OCI-M1 (cell line): ENCODE measurements at regions not wholly inside any gene's neighbourhood (a gene's known extent, or its start where the extent isn't known, plus 50 kb on each side); places are given as distances from the start of the nearest gene placed in this dataset.
A peak's percentile ranks its signal among the peaks of the same experiment; 100 is the strongest.
"Not testable (repeated sequence)": the region's sequence is repeated elsewhere in the genome, so short reads cannot be mapped to it uniquely, and the experiment has no call there.

Experiments
- DNase-seq: peaks from one replicate; lab custom pipeline; 2025; lab: John Stamatoyannopoulos, UW

- DNase-seq: no peak
Measured at GRCh38 chr4:128649161-128649560, 160.3 kb upstream of the JADE1 start.

GRCh38 chr4:128648021-128648420, 161.5 kb upstream of the JADE1 start:
- DNase-seq: no peak

- not testable (repeated sequence) for DNase-seq
Measured at GRCh38 chr4:128646893-128647292, 162.6 kb upstream of the JADE1 start.

- DNase-seq: peak; percentile 58
Measured at GRCh38 chr4:128644693-128645654, 164.5 kb upstream of the JADE1 start.

GRCh38 chr4:128644107-128644506, 165.4 kb upstream of the JADE1 start:
- DNase-seq: not testable (repeated sequence)

DNA sequence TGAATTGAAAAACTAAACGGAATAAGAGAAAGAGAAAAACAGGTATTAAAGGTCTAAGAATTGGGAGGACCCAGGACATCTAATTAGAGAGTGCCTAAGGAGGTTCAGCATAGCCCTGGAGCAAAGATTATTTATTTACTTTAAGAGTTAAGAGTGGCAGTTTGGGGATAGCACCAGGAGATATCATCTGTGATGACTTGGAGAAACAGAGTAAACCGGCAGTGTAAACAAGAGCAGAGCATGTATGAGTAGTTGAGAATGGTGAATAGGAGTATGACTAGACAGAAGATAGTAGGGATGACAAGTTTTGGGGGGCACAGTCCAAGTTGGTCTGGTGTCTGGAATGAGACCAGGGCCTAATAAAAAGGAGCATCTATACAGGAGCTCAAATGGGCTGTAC, 167.9 kb upstream of the JADE1 start:
- not testable (repeated sequence) for DNase-seq

- no peak for DNase-seq
Measured at GRCh38 chr4:128639541-128640270, 169.8 kb upstream of the JADE1 start.

DNA sequence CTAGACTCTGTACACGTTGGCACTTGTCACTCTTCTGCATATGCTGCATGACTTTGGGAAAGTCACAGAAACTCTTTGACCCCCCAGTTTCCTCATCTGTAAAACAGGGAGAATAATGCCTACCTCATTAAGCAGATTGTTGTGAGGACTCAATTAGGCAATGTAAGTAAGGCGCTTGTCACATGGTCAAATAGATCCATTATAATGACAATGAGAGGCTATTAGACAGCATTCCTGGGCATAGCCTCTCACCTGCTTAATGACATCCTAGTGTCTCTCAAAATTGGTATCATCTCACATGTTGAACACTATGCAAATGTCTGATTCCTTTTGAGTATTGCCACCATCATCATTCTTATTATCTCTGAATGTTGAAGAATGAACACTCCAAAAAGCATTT, 172.6 kb upstream of the JADE1 start:
- DNase-seq: no peak

DNA sequence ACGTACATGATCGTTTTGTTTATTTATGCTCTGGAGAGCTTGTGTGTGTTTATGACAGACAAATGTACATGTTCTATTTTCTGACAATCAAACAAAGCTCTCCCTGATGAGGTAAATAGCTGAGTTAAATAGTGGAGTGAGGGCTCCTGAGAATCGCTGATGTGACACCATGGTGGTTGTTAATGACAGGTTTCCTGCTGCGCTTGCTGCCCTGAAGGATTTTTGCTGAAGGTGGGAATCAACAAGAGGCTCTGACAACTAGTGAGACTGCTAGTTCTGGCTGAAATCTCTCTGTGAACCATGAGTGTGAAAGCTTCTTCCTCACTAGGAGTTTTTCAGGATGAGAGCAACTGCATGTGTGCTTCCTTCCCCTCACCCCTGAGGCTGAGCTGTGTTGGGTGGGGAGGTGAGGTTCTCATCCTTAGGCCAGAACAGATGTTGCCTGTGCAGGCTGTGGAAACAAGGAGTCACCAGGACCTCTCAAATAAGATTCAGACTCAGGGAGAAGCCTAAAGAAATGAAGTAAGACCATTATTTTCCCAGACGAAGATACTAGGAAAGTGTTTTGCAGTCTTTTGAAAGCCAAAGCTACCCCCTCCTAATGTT, 173.4 kb upstream of the JADE1 start:
- no peak for DNase-seq

GRCh38 chr4:128635141-128635954, 174.2 kb upstream of the JADE1 start:
- peak; percentile 17 for DNase-seq

- peak; percentile 21 for DNase-seq
Measured at GRCh38 chr4:128633067-128633466, 176.4 kb upstream of the JADE1 start.

- no peak for DNase-seq
Measured at GRCh38 chr4:128630871-128631270, 178.6 kb upstream of the JADE1 start.

GRCh38 chr4:128623508-128624215, 185.8 kb upstream of the JADE1 start:
- no peak for DNase-seq

- not testable (repeated sequence) for DNase-seq
Measured at GRCh38 chr4:128620279-128620965, 189.1 kb upstream of the JADE1 start.

DNA sequence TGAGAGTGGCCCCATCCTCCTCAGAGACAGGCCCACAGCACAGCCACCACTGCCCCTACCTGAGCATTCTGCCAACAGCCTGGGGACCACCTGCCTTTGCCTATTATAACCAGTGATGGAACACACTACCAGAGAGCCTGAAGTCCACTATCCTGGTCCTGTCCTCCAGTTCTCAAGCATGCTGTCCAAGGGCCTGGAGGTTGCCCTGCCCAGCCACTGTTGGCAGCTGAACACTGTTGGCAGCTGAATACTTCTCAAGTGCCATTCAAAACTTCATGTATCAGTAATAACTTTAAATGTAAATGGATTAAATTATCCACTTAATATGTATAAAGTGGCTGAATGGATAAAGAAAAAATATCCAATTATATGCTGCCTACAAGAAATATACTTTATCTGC, 194.3 kb upstream of the JADE1 start:
- no peak for DNase-seq

DNA sequence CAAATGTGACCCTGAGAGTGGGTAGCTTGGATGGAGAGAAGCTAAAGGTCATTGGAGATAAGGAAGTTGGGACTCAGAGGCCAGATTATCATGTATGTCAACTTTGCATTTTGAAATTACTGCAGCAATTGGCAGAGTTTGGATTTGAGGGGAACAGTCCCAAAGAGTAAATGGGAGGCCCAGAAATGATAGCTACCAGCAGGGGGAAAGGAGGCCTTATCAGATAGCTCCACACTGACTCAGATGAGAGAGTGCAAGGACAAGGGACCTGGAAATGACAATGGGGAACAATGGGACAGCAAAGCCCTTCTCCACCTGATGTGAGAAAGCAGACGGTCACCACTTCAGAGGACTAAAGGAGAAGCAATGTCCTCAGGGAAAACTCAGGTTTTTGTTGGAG, 201.5 kb upstream of the JADE1 start:
- no peak for DNase-seq

GRCh38 chr4:128606173-128606572, 203.3 kb upstream of the JADE1 start:
- DNase-seq: no peak

DNA sequence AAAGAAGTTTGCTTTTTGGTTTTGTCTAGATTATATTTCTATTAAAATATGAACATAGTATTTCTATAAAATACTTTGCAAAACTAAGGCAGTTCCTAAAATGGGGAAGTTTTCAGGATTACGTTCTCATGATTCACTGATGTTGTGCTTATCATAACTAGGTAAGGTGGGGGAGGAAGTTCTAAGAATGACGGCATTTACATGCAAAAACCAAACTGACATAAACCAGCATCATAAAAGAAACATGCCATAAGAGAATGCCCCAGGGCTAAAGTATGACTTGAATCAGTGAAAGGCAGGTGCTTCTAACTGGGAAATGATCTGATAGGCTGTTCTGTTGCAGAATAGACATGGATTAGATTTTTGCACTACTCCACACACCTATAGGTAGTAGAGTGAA, 204.7 kb upstream of the JADE1 start:
- peak; percentile 82 for DNase-seq

DNA sequence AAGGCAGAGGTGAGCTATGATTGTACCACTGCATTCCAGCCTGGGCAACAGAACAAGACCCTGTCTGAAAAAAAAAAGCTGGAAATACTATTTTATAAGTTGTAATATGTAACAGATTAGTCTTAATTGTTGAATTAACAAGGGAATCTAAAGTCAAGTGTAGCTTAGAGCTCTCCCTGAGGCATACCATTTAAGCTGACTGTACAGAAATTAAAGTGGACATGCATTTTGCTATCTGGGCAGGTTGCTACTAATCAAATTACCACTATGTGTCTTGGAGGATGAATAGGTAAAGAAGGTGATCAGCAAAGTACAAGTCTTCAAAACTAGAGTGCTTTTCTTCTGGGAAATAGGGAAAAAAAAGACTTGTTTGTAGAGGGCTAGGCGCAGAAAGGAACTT, 205.3 kb upstream of the JADE1 start:
- DNase-seq: no peak

DNA sequence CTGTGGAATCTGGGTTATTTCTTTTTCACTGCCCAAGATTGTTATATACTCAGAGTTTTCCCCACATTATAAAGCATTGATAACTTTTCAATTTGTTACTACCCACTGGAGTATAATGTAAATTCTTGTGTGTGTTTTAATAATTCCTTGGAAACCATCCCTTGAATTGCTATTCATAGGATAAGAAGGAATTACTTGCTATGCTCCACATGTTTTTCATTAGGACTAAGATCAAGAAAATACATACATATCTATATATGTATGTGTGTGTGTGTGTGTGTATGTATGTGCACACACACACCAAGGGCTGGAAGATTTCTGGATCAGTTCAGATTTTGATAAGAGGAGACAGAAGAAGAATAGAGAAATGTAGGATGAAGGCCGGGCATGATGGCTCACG, 206.4 kb upstream of the JADE1 start:
- DNase-seq: no peak
